ENCODE measurements at regions not wholly inside any gene's neighbourhood (a gene's known extent, or its start where the extent isn't known, plus 50 kb on each side); places are given as distances from the start of the nearest gene placed in this dataset.

- DNase-seq (ENCODE audit: low spot score), result no peak
These were observed 1140.9 kb downstream of the GATA3 start for GRCh38 chr10:9195385-9195784.

- peak; percentile 39 for DNase-seq (ENCODE audit: low spot score)
These were observed 1144.1 kb downstream of the GATA3 start for GRCh38 chr10:9198611-9199010.

DNA sequence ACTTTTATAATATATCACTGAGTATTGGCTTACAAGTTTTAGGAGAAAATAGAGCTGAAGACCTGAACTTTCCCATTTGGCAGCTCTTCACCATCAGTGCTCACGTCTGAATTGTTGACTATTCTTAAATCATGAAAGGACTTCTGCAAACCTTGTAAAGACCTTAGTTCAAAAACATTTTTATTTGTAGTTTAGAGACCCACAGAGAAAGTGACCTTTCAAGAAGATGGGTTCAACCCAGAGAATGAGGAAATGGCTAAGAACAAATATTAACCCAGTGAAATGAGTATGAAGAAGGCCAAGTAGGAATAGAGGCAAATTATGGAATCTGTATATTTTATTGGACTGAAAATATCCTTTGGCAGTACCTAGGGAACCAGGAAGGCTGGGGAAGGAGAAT lies 1151.1 kb downstream of the GATA3 start:
- DNase-seq (ENCODE audit: low spot score), result no peak

- DNase-seq (ENCODE audit: low spot score), result peak; percentile 64
These were observed 1154.8 kb downstream of the GATA3 start for GRCh38 chr10:9209105-9209798.

DNA sequence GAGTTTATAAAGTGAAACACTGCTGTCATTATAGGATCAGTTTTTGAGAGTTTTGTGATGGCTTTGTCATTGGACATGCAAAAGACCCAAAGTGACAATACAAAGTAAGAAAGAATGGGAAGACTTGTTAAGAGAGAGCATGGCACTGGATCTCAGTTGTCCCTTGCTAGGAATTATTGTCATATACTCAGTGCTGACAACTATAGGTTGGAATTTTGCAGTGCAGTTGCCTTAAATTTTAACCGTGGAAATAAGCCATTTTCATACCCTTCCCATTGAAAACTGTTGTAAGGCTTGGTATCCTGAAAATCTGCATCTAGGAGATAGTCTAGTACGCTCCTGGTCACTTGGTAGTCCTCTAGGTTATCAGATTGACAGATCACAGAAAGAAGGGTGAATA lies 1156.7 kb downstream of the GATA3 start:
- DNase-seq (ENCODE audit: low spot score), result no peak

GRCh38 chr10:9214618-9215017 lies 1160.1 kb downstream of the GATA3 start:
- DNase-seq (ENCODE audit: low spot score), result no peak

DNA sequence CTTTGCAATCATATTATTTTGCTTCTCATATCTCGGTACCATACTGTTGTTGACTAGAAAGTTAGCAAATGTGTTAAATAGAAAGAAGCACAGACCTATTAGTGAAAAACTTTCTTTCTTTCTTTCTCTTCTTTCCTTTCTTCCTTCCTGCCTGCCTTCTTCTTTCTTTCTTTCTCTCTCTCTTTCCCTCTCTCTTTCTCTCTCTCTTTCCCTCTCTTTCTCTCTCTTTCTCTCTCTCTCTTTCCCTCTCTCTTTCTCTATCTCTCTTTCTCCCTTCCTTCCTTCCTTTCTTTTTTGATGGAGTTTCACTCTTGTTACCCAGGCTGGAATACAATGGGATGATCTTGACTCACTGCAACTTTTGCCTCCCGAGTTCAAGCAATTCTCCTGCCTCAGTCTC lies 1160.6 kb downstream of the GATA3 start:
- no peak for DNase-seq (ENCODE audit: low spot score)

- no peak for DNase-seq (ENCODE audit: low spot score)
These were observed 1165.4 kb downstream of the GATA3 start for GRCh38 chr10:9219860-9220259.

DNA sequence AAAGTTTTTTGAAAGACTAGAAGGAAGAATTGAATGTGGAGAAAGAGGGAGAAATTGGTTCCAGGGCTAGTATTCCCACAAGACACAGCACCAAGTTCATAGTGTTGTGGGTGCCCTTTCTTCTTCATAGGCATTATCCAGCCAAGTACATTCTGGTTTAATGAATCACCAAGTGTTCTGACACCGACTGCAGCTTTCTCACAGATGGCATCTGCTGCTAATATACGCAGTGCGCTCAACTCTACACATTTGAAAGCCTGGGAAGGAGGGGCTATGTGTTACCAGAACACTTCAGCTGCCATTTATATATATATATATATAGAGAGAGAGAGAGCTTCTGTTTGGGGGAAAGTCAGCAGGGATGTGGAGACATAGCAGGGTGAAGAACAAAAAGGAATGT lies 1168.4 kb downstream of the GATA3 start:
- DNase-seq (ENCODE audit: low spot score), result no peak

GRCh38 chr10:9227679-9228365 lies 1173.3 kb downstream of the GATA3 start:
- DNase-seq (ENCODE audit: low spot score), result no peak

GRCh38 chr10:9228771-9229170 lies 1174.3 kb downstream of the GATA3 start:
- DNase-seq (ENCODE audit: low spot score), result peak; percentile 79

GRCh38 chr10:9229702-9230244 lies 1175.3 kb downstream of the GATA3 start:
- DNase-seq (ENCODE audit: low spot score), result no peak

DNA sequence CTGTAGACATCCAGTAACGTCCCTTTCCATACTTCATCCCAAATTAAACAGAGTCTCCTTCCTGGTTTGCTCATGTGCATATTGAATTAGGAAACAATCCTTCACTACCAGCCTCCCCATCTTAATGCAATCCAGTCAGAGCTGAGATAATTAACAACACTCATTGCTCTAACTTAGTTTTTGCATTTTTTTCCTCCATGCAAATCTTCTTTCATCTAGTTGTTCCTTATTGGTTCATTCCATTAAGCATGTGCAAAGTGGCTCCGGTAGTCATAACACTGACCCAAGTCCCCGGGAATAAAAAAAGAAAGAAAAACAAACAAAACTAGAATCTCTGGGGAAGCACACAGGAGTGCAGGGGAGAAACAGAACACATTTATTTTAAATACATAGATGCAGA lies 1176.1 kb downstream of the GATA3 start:
- no peak for DNase-seq (ENCODE audit: low spot score)

- DNase-seq (ENCODE audit: low spot score), result no peak
These were observed 1179.7 kb downstream of the GATA3 start for GRCh38 chr10:9234191-9234590.

GRCh38 chr10:9238041-9238440 lies 1183.6 kb downstream of the GATA3 start:
- DNase-seq (ENCODE audit: low spot score), result no peak

- DNase-seq (ENCODE audit: low spot score), result peak; percentile 81
These were observed 1184.8 kb downstream of the GATA3 start for GRCh38 chr10:9239298-9239697.

- no peak for DNase-seq (ENCODE audit: low spot score)
These were observed 1189.5 kb downstream of the GATA3 start for GRCh38 chr10:9243941-9244411.

GRCh38 chr10:9244864-9245263 lies 1190.4 kb downstream of the GATA3 start:
- DNase-seq (ENCODE audit: low spot score), result peak; percentile 74

- DNase-seq (ENCODE audit: low spot score), result peak; percentile 44
These were observed 1198.6 kb downstream of the GATA3 start for GRCh38 chr10:9253121-9253520.

GRCh38 chr10:9254353-9254752 lies 1199.9 kb downstream of the GATA3 start:
- DNase-seq (ENCODE audit: low spot score), result no peak

DNA sequence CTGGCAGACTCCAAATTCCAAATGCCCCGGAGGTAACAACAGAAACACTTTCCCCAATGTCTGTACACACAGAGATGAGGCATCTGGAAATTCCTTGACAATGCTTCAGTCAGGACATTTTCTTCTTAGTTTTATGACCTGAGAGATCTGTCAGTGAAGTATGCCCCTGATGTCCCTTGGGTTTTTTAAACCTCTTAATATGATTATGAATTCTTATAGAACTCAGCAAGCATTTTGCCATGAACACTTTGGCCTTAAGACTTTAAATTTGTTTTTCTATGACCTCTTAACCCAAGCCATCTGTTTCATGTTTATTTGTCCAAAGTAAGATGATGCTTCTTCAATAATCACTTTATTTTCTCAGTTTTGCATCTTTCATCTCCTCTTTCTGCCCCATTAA lies 1206.2 kb downstream of the GATA3 start:
- no peak for DNase-seq (ENCODE audit: low spot score)

GRCh38 chr10:9262770-9263169 lies 1208.3 kb downstream of the GATA3 start:
- DNase-seq (ENCODE audit: low spot score), result no peak

DNA sequence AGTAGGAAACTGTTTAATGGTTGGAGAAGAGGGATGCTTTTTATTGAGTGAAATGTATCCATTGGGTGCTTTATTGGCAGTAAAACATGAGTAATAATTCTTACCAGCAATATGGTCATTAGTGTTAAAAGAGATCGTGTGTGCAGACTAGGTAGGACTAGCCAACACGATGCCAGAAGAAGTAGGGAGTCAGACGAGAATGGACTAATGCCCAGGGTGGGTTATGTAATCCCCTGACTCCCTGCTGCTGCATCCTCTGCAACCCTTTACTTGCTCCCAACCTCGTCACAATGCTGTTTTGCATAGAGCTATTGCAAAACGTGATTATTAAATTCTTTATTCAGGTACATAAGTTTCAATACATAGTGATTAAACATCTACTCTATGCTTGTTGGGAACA lies 1213.7 kb downstream of the GATA3 start:
- DNase-seq (ENCODE audit: low spot score), result no peak
